DND-41 (cell line): ENCODE measurements at regions not wholly inside any gene's neighbourhood (a gene's known extent, or its start where the extent isn't known, plus 50 kb on each side); places are given as distances from the start of the nearest gene placed in this dataset.

Source experiments
- ATAC-seq: fragments of 200-7000 bp; cut with Tn5 transposase; 3 replicates; pipeline ENCODE4 v1.9.1; 2021; ENCODE audit warnings: low read depth; ENCODE audit not compliant: insufficient read depth
- DNase-seq: peaks from one replicate; pipeline ENCODE4 v3.0.0-alpha.2; 2020
- H2AFZ ChIP-seq: 2 replicates; pipeline ENCODE4 v1.6.0; 2012; ENCODE audit warnings: low read depth, low read length
- H3K27ac ChIP-seq: 2 replicates; pipeline ENCODE4 v1.5.1; 2012; ENCODE audit warnings: low read length, inconsistent platforms
- H3K27me3 ChIP-seq: fragments of 200-600 bp; sonication (generic); 2 replicates; pipeline ENCODE4 v1.6.0; 2012; ENCODE audit warnings: low read length, mild to moderate bottlenecking, inconsistent platforms; ENCODE audit not compliant: insufficient read depth, poor library complexity
- H3K36me3 ChIP-seq: 2 replicates; pipeline ENCODE4 v1.5.1; 2012; ENCODE audit warnings: low read length, inconsistent platforms; ENCODE audit not compliant: insufficient read depth
- H3K4me1 ChIP-seq: 2 replicates; pipeline ENCODE4 v1.5.1; 2012; ENCODE audit warnings: mild to moderate bottlenecking, low read length; ENCODE audit not compliant: insufficient read depth
- H3K4me2 ChIP-seq: 2 replicates; pipeline ENCODE4 v1.6.0; 2012; ENCODE audit warnings: mild to moderate bottlenecking, moderate library complexity, low read length, inconsistent platforms; ENCODE audit not compliant: insufficient read depth
- H3K4me3 ChIP-seq, 2 experiments: fragments of 200-600 bp in 1 of 2; shearing (Covaris generic) in 1 of 2; 2 replicates each; pipeline ENCODE4 v1.5.1; 2012 to 2016; ENCODE audit warnings: inconsistent platforms in 2 of 2, low read length in 2 of 2, mild to moderate bottlenecking in 2 of 2, low read depth in 1 of 2, moderate library complexity in 1 of 2
- H3K79me2 ChIP-seq: 2 replicates; pipeline ENCODE4 v1.6.0; 2012; ENCODE audit warnings: low read length, inconsistent platforms; ENCODE audit not compliant: insufficient read depth
- H3K9ac ChIP-seq: 2 replicates; pipeline ENCODE4 v1.6.0; 2012; ENCODE audit warnings: low read depth, mild to moderate bottlenecking, inconsistent platforms, low read length, moderate library complexity
- H3K9me3 ChIP-seq: 2 replicates; pipeline ENCODE4 v1.5.1; 2012; ENCODE audit warnings: low read length, moderate library complexity, mild to moderate bottlenecking, inconsistent platforms; ENCODE audit not compliant: insufficient read depth, severe bottlenecking
- H4K20me1 ChIP-seq: 2 replicates; pipeline ENCODE4 v1.6.0; 2012; ENCODE audit warnings: low read length; ENCODE audit not compliant: insufficient read depth
- EZH2 ChIP-seq: IDR thresholded peaks from 3 replicates; pipeline ENCODE4 v1.6.1; 2012; ENCODE audit warnings: borderline replicate concordance, low read depth, mild to moderate bottlenecking, moderate library complexity, low read length, inconsistent platforms; ENCODE audit not compliant: severe bottlenecking
- TF ChIP-seq, protein P1 (sequence below): IDR thresholded peaks from 2 replicates; pipeline ENCODE4 v1.5.1; 2012; ENCODE audit warnings: borderline replicate concordance, low read length, moderate library complexity, mild to moderate bottlenecking; ENCODE audit not compliant: poor library complexity, severe bottlenecking; ENCODE audit errors: extremely low read depth

DNA sequence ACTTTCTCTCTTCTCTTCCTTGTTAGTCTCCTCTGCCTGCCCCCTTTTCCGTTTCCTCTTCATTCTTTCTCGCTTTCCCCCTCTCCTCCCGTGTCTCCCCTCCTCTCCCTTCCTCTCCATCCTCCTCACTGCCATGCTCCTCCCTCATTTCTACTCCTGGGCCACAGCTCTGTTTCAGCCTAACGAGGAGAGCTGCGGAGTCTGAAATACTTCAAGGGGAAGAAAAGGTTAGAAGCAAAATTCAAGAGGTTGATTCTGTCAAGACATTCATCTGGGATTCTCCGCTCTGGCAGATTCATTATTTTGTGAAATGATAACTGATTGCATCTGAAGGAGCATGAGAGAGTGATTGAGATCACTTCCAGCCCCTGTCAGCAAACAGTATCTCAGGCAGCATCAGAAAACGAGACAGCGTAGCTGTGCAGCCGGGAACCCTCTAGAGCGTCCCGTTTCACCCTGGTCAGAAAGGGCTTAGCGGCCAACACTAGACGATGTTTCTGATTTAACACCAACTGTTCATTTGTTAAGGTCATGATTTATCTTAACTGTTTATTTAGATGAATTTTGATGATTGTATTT is 279.3 kb upstream of the B3GAT1 start:
- Histone ChIP-seq H3K36me3 (no peaks in the 10 kb centered on the region), H3K79me2 (no peaks in the 10 kb centered on the region), H3K4me2 (no peak overlapping the region), H3K27me3 (no peaks in the 10 kb centered on the region), H3K4me1 (peaks cover 12% of the 10 kb centered on the region), H3K4me3 (no peak overlapping the region), H3K9ac (no peak overlapping the region), H2AFZ (no peak overlapping the region), H4K20me1 (no peaks in the 10 kb centered on the region), H3K27ac (no peak overlapping the region), H3K9me3 (no peaks in the 10 kb centered on the region)
- ATAC-seq (no peak), DNase-seq (no peak)
- TF ChIP-seq EZH2, result no peak
- TF ChIP-seq, protein P1, sequence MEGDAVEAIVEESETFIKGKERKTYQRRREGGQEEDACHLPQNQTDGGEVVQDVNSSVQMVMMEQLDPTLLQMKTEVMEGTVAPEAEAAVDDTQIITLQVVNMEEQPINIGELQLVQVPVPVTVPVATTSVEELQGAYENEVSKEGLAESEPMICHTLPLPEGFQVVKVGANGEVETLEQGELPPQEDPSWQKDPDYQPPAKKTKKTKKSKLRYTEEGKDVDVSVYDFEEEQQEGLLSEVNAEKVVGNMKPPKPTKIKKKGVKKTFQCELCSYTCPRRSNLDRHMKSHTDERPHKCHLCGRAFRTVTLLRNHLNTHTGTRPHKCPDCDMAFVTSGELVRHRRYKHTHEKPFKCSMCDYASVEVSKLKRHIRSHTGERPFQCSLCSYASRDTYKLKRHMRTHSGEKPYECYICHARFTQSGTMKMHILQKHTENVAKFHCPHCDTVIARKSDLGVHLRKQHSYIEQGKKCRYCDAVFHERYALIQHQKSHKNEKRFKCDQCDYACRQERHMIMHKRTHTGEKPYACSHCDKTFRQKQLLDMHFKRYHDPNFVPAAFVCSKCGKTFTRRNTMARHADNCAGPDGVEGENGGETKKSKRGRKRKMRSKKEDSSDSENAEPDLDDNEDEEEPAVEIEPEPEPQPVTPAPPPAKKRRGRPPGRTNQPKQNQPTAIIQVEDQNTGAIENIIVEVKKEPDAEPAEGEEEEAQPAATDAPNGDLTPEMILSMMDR, result no peak

DNA sequence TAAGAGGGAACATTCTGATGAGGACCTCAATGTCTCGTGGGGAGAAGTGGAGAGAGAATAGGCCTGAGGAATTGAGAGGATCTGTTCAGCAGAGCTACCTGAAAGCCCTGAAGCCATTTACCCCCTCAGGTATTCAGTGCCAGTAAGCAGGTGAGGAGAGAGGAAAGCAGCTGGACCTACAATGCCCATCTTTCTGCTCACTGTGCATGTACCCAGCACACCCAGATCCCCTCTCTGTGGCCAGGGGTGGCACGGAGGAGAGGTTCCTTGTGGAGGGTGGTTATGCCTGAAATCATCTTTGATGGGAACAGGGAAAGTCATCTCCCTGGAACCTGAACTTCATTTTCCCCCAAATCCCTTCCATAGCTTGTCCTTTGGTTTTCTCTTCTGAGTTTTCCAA is 277.8 kb upstream of the B3GAT1 start:
- TF ChIP-seq EZH2, result no peak
- TF ChIP-seq, protein P1, result no peak

DNA sequence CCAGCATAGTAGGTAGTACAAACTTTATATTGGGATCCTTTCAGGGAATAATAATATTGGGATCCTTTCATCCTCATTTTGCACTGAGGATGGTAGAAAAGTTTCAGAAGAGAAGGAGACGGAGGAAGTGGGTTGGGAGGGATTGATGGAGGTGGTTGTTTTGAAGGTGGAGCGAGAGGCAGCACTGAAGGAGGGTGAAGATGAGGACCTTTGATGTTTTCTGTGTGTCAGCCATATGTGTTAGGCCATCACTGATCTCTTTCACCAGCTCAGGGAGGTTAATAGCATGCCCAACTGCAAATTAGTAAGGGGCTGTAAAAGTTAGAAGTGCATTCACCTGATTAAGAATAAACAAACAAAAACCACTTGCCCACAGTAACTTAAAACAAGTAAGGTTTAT is 275.5 kb upstream of the B3GAT1 start:
- no peak overlapping the region for H3K4me3 ChIP-seq
- TF ChIP-seq, protein P1, result no peak
- no peak for TF ChIP-seq EZH2
- no peaks in the 10 kb centered on the region for H3K27me3 ChIP-seq
- H3K9me3 ChIP-seq, result no peaks in the 10 kb centered on the region
- H4K20me1 ChIP-seq, result no peaks in the 10 kb centered on the region
- no peak overlapping the region for H3K27ac ChIP-seq
- no peaks in the 10 kb centered on the region for H3K36me3 ChIP-seq
- peaks cover 12% of the 10 kb centered on the region for H3K4me1 ChIP-seq
- no peak overlapping the region for H2AFZ ChIP-seq
- peak; percentile 29 for DNase-seq
- H3K4me2 ChIP-seq, result no peak overlapping the region
- no peak overlapping the region for H3K9ac ChIP-seq
- H3K79me2 ChIP-seq, result no peaks in the 10 kb centered on the region
- peak; percentile 88 for ATAC-seq

More for the DNA sequence above, 277.8 kb upstream of the B3GAT1 start:
- Histone ChIP-seq H3K4me1 (peaks cover 12% of the 10 kb centered on the region), H3K9ac (no peak overlapping the region), H3K27me3 (no peaks in the 10 kb centered on the region), H3K27ac (no peak overlapping the region), H2AFZ (no peak overlapping the region), H3K36me3 (no peaks in the 10 kb centered on the region), H4K20me1 (no peaks in the 10 kb centered on the region), H3K4me2 (no peak overlapping the region), H3K4me3 (no peak overlapping the region), H3K79me2 (no peaks in the 10 kb centered on the region), H3K9me3 (no peaks in the 10 kb centered on the region)
- ATAC-seq (no peak), DNase-seq (no peak)
